HG03460 (cell line): ENCODE measurements at regions not wholly inside any gene's neighbourhood (a gene's known extent, or its start where the extent isn't known, plus 50 kb on each side); places are given as distances from the start of the nearest gene placed in this dataset.

ENCODE experiments used
- ATAC-seq: cut with Tn5 transposase; IDR thresholded peaks from one replicate; pipeline ENCODE4 v1.9.1; 2021; ENCODE audit not compliant: unreplicated experiment

GRCh38 chr13:79794931-79795330 lies 314.0 kb downstream of the NDFIP2 start:
- no peak for ATAC-seq

- ATAC-seq: no peak
These were observed 311.8 kb downstream of the NDFIP2 start for GRCh38 chr13:79792716-79793115.

GRCh38 chr13:79791471-79792042 lies 310.6 kb downstream of the NDFIP2 start:
- no peak for ATAC-seq

- ATAC-seq: no peak
These were observed 305.2 kb downstream of the NDFIP2 start for GRCh38 chr13:79786176-79786575.

- no peak for ATAC-seq
These were observed 301.7 kb downstream of the NDFIP2 start for GRCh38 chr13:79782541-79783205.

GRCh38 chr13:79781829-79782540 lies 301.0 kb downstream of the NDFIP2 start:
- no peak for ATAC-seq

GRCh38 chr13:79780240-79780639 lies 299.3 kb downstream of the NDFIP2 start:
- no peak for ATAC-seq

- ATAC-seq: no peak
These were observed 298.8 kb downstream of the NDFIP2 start for GRCh38 chr13:79779761-79780160.

GRCh38 chr13:79778741-79779460 lies 297.9 kb downstream of the NDFIP2 start:
- no peak for ATAC-seq

GRCh38 chr13:79777504-79777903 lies 296.5 kb downstream of the NDFIP2 start:
- no peak for ATAC-seq

GRCh38 chr13:79776531-79777295 lies 295.8 kb downstream of the NDFIP2 start:
- no peak for ATAC-seq

- ATAC-seq: no peak
These were observed 294.9 kb downstream of the NDFIP2 start for GRCh38 chr13:79775830-79776229.

GRCh38 chr13:79772811-79773210 lies 291.9 kb downstream of the NDFIP2 start:
- ATAC-seq: no peak

- no peak for ATAC-seq
These were observed 290.5 kb downstream of the NDFIP2 start for GRCh38 chr13:79771493-79771892.

GRCh38 chr13:79770056-79770455 lies 289.1 kb downstream of the NDFIP2 start:
- ATAC-seq: no peak

- ATAC-seq: no peak
These were observed 286.2 kb downstream of the NDFIP2 start for GRCh38 chr13:79767126-79767525.

- no peak for ATAC-seq
These were observed 284.4 kb downstream of the NDFIP2 start for GRCh38 chr13:79765331-79765730.

GRCh38 chr13:79749984-79750551 lies 269.1 kb downstream of the NDFIP2 start:
- no peak for ATAC-seq

GRCh38 chr13:79749566-79749965 lies 268.6 kb downstream of the NDFIP2 start:
- ATAC-seq: no peak

GRCh38 chr13:79745081-79745480 lies 264.1 kb downstream of the NDFIP2 start:
- ATAC-seq: no peak

- ATAC-seq: no peak
These were observed 262.0 kb downstream of the NDFIP2 start for GRCh38 chr13:79742923-79743322.
